DOHH2 (cell line): ENCODE measurements at regions not wholly inside any gene's neighbourhood (a gene's known extent, or its start where the extent isn't known, plus 50 kb on each side); places are given as distances from the start of the nearest gene placed in this dataset.
A peak's percentile ranks its signal among the peaks of the same experiment; 100 is the strongest.

ENCODE experiments used
- H3F3A ChIP-seq: fragments of 200-600 bp; sonication (generic), shearing (Covaris generic); 2 replicates; pipeline ENCODE4 v1.6.0; 2016; ENCODE audit warnings: antibody characterized with exemption, mild to moderate bottlenecking; ENCODE audit not compliant: control insufficient read depth, insufficient read depth
- H3K27ac ChIP-seq: fragments of 200-600 bp; sonication (generic); 2 replicates; pipeline ENCODE4 v1.5.1; 2014; ENCODE audit warnings: low read depth, mild to moderate bottlenecking, low read length, moderate library complexity
- H3K27me3 ChIP-seq: fragments of 200-600 bp; sonication (generic); 2 replicates; pipeline ENCODE4 v1.6.1; 2014; ENCODE audit warnings: mild to moderate bottlenecking, low read length, mixed read lengths; ENCODE audit not compliant: control insufficient read depth
- H3K36me3 ChIP-seq: fragments of 200-600 bp; sonication (generic); 2 replicates; pipeline ENCODE4 v1.6.1; 2014; ENCODE audit warnings: mild to moderate bottlenecking, low read length, moderate library complexity, mixed read lengths; ENCODE audit not compliant: control insufficient read depth
- H3K4me1 ChIP-seq: fragments of 200-600 bp; sonication (generic); 2 replicates; pipeline ENCODE4 v1.6.1; 2014; ENCODE audit warnings: mild to moderate bottlenecking, low read length, mixed read lengths; ENCODE audit not compliant: control insufficient read depth
- H3K4me2 ChIP-seq: fragments of 200-600 bp; sonication (generic); 2 replicates; pipeline ENCODE4 v1.6.0; 2014; ENCODE audit warnings: mild to moderate bottlenecking, low read length, moderate library complexity
- H3K4me3 ChIP-seq: fragments of 200-600 bp; sonication (generic); 2 replicates; pipeline ENCODE4 v1.5.1; 2014; ENCODE audit warnings: mild to moderate bottlenecking, low read length, mixed read lengths
- H3K79me2 ChIP-seq: fragments of 200-600 bp; sonication (generic); 2 replicates; pipeline ENCODE4 v1.6.1; 2014; ENCODE audit warnings: mild to moderate bottlenecking, low read length, mixed read lengths; ENCODE audit not compliant: control insufficient read depth
- H3K9me2 ChIP-seq: fragments of 200-600 bp; sonication (generic); replicated peaks from 2 replicates; pipeline ENCODE4 v1.6.1; 2014; ENCODE audit warnings: mild to moderate bottlenecking, low read length, mixed read lengths; ENCODE audit not compliant: control insufficient read depth
- H3K9me3 ChIP-seq: fragments of 200-600 bp; sonication (generic); 2 replicates; pipeline ENCODE4 v1.6.1; 2014; ENCODE audit warnings: antibody characterized with exemption, low read length, mixed read lengths; ENCODE audit not compliant: control insufficient read depth, insufficient read depth
- H4K20me1 ChIP-seq: fragments of 200-600 bp; sonication (generic); 2 replicates; pipeline ENCODE4 v1.6.0; 2014; ENCODE audit warnings: low read depth, mild to moderate bottlenecking, antibody characterized with exemption, low read length, moderate library complexity; ENCODE audit not compliant: control insufficient read depth, insufficient read depth
- EZH2phosphoT487 ChIP-seq: fragments of 200-600 bp; sonication (generic); IDR thresholded peaks from 2 replicates; pipeline ENCODE4 v1.6.1; 2017; ENCODE audit warnings: borderline replicate concordance, mild to moderate bottlenecking, antibody characterized with exemption, low read length, moderate library complexity, mixed read lengths
- TF ChIP-seq, protein P1 (sequence below): fragments of 200-600 bp; sonication (generic); IDR thresholded peaks from one replicate; pipeline ENCODE4 v1.5.1; 2014; ENCODE audit warnings: antibody characterized with exemption, mild to moderate bottlenecking, low read depth, low read length; ENCODE audit not compliant: poor library complexity, severe bottlenecking

- no peaks in the 10 kb centered on the region for H3K79me2 ChIP-seq
- peaks cover 43% of the 10 kb centered on the region for H3F3A ChIP-seq
- H3K4me1 ChIP-seq: peaks cover 95% of the 10 kb centered on the region
- H3K27ac ChIP-seq: no peak overlapping the region
- TF ChIP-seq, protein P1, sequence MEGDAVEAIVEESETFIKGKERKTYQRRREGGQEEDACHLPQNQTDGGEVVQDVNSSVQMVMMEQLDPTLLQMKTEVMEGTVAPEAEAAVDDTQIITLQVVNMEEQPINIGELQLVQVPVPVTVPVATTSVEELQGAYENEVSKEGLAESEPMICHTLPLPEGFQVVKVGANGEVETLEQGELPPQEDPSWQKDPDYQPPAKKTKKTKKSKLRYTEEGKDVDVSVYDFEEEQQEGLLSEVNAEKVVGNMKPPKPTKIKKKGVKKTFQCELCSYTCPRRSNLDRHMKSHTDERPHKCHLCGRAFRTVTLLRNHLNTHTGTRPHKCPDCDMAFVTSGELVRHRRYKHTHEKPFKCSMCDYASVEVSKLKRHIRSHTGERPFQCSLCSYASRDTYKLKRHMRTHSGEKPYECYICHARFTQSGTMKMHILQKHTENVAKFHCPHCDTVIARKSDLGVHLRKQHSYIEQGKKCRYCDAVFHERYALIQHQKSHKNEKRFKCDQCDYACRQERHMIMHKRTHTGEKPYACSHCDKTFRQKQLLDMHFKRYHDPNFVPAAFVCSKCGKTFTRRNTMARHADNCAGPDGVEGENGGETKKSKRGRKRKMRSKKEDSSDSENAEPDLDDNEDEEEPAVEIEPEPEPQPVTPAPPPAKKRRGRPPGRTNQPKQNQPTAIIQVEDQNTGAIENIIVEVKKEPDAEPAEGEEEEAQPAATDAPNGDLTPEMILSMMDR: no peak
- TF ChIP-seq EZH2phosphoT487: no peak
- H4K20me1 ChIP-seq: no peaks in the 10 kb centered on the region
- peaks cover 4% of the 10 kb centered on the region; the same call in 1 of the 2 replicates for H3K36me3 ChIP-seq
- no peaks in the 10 kb centered on the region for H3K27me3 ChIP-seq
- no peak overlapping the region for H3K4me2 ChIP-seq
- no peak overlapping the region for H3K4me3 ChIP-seq
- peaks cover 3% of the 10 kb centered on the region; the same call in 1 of the 2 replicates for H3K9me3 ChIP-seq
- no peaks in the 10 kb centered on the region for H3K9me2 ChIP-seq
Observed at GRCh38 chr22:22398530-22399327, 109.8 kb downstream of the ZNF280B start.

GRCh38 chr22:22400099-22400498, 108.4 kb downstream of the ZNF280B start:
- no peak overlapping the region for H3K27ac ChIP-seq
- TF ChIP-seq, protein P1: peak; percentile 37
- TF ChIP-seq EZH2phosphoT487: no peak
- peaks cover 34% of the 10 kb centered on the region for H3F3A ChIP-seq
- H3K4me3 ChIP-seq: no peak overlapping the region
- no peaks in the 10 kb centered on the region for H3K9me3 ChIP-seq
- no peaks in the 10 kb centered on the region for H3K9me2 ChIP-seq
- peaks cover 96% of the 10 kb centered on the region for H3K4me1 ChIP-seq
- H3K27me3 ChIP-seq: no peaks in the 10 kb centered on the region
- no peaks in the 10 kb centered on the region for H3K79me2 ChIP-seq
- H4K20me1 ChIP-seq: no peaks in the 10 kb centered on the region
- 0 out of 2 replicates have a peak overlapping the region, but pooled peaks have one; percentile 3 for H3K4me2 ChIP-seq
- no peaks in the 10 kb centered on the region; the same call in 1 of the 2 replicates for H3K36me3 ChIP-seq

- H4K20me1 ChIP-seq: no peaks in the 10 kb centered on the region
- no peak overlapping the region for H3K27ac ChIP-seq
- TF ChIP-seq EZH2phosphoT487: no peak
- TF ChIP-seq, protein P1: no peak
- no peaks in the 10 kb centered on the region for H3K79me2 ChIP-seq
- no peaks in the 10 kb centered on the region for H3K9me2 ChIP-seq
- no peak overlapping the region for H3K4me3 ChIP-seq
- peaks cover 96% of the 10 kb centered on the region for H3K4me1 ChIP-seq
- no peaks in the 10 kb centered on the region for H3K9me3 ChIP-seq
- no peaks in the 10 kb centered on the region; the same call in 1 of the 2 replicates for H3K36me3 ChIP-seq
- H3F3A ChIP-seq: peaks cover 26% of the 10 kb centered on the region
- H3K4me2 ChIP-seq: no peak overlapping the region
- H3K27me3 ChIP-seq: no peaks in the 10 kb centered on the region
Observed at GRCh38 chr22:22400964-22401363, 107.6 kb downstream of the ZNF280B start.
